HCT116 (cell line): ENCODE measurements at regions not wholly inside any gene's neighbourhood (a gene's known extent, or its start where the extent isn't known, plus 50 kb on each side); places are given as distances from the start of the nearest gene placed in this dataset.

ENCODE experiments used
- ATAC-seq: fragments of 200-7000 bp; cut with Tn5 transposase; 2 replicates; pipeline ENCODE4 v1.9.1; 2020; ENCODE audit warnings: mild to moderate bottlenecking, moderate library complexity
- BruUV-seq: library from RNA; stranded (reverse); fragments of 400-500 nt; replicated peaks from 2 replicates; lab custom pipeline; 2021; lab: Mats Ljungman, UMichigan
- CTCF ChIA-PET: fragments of 300-600 bp; sonication (Branson Sonifier 250); formaldehyde crosslinking; loops from one replicate; lab custom pipeline; 2021; ENCODE audit warnings: antibody characterized with exemption; lab: Charles Lee
- POLR2A ChIA-PET: fragments of 300-600, 350-600 bp; sonication (Branson Sonifier 250); formaldehyde crosslinking; loops from one replicate; lab custom pipeline; 2021; ENCODE audit warnings: antibody characterized with exemption; lab: Charles Lee
- RAD21 ChIA-PET, 2 experiments: fragments of 300-600 bp; sonication (Branson Sonifier 250); formaldehyde crosslinking; loops; one replicate each; lab custom pipeline; 2023; ENCODE audit warnings: low total read pairs in 2 of 2; ENCODE audit not compliant: uncharacterized antibody in 2 of 2, unreplicated experiment in 2 of 2, low non-redundant PET in 1 of 2; lab: Charles Lee
- DNase-seq: peaks from one replicate; pipeline ENCODE4 v3.0.0-alpha.2; 2010; ENCODE audit warnings: low read depth, low spot score
- H2AFZ ChIP-seq: fragments of 200-600 bp; shearing (Covaris generic), sonication (generic); 2 replicates; pipeline ENCODE4 v1.6.1; 2017; ENCODE audit warnings: low read depth, mixed run types, mixed read lengths, antibody characterized with exemption, low read length; ENCODE audit not compliant: poor library complexity, severe bottlenecking
- H3K27ac ChIP-seq: 2 replicates; pipeline ENCODE4 v1.5.1; 2012; ENCODE audit warnings: low read depth, low read length
- H3K27me3 ChIP-seq: fragments of 200-600 bp; sonication (generic); 2 replicates; pipeline ENCODE4 v1.6.1; 2016; ENCODE audit warnings: mixed run types, low read length, mixed read lengths; ENCODE audit not compliant: insufficient read depth
- H3K36me3 ChIP-seq, 2 experiments: fragments of 200-500 bp in 1 of 2; fragments of 200-600 bp in 1 of 2; sonication (Bioruptor generic) in 1 of 2; sonication (generic) in 1 of 2; 2 replicates each; pipeline versions ENCODE4 v1.5.1 to v1.6.1; 2014 to 2016; ENCODE audit warnings: low read length in 2 of 2, inconsistent platforms in 1 of 2, mixed read lengths in 1 of 2, mixed run types in 1 of 2; ENCODE audit not compliant: insufficient read depth in 2 of 2, control insufficient read depth in 1 of 2
- H3K4me1 ChIP-seq, 2 experiments: fragments of 200-600 bp in 1 of 2; sonication (generic) in 1 of 2; 2 replicates each; pipeline versions ENCODE4 v1.5.1 to v1.6.1; 2012 to 2017; ENCODE audit warnings: low read length in 2 of 2, inconsistent platforms in 1 of 2, mild to moderate bottlenecking in 1 of 2, mixed read lengths in 1 of 2, mixed run types in 1 of 2, moderate library complexity in 1 of 2; ENCODE audit not compliant: insufficient read depth in 2 of 2, control insufficient read depth in 1 of 2
- H3K4me2 ChIP-seq: fragments of 200-600 bp; sonication (generic); 2 replicates; pipeline ENCODE4 v1.6.1; 2017; ENCODE audit warnings: mixed run types, low read length, mixed read lengths
- H3K4me3 ChIP-seq, 2 experiments: fragments of 200-600 bp in 1 of 2; sonication (generic) in 1 of 2; replicated peaks in 1 of 2; 2 replicates each; pipeline ENCODE4 v1.5.1; 2011 to 2016; ENCODE audit warnings: low read length in 2 of 2, control low read depth in 1 of 2, low read depth in 1 of 2, mild to moderate bottlenecking in 1 of 2, mixed read lengths in 1 of 2, mixed run types in 1 of 2
- H3K79me2 ChIP-seq: fragments of 200-600 bp; sonication (generic); 2 replicates; pipeline ENCODE4 v1.6.1; 2017; ENCODE audit warnings: mild to moderate bottlenecking, mixed run types, low read length, moderate library complexity, mixed read lengths; ENCODE audit not compliant: insufficient read depth
- H3K9ac ChIP-seq: fragments of 200-600 bp; sonication (generic); 2 replicates; pipeline ENCODE4 v1.6.1; 2016; ENCODE audit warnings: low read length, mixed read lengths
- H3K9me2 ChIP-seq: fragments of 200-600 bp; sonication (generic), shearing (Covaris generic); 2 replicates; pipeline ENCODE4 v1.6.1; 2017; ENCODE audit warnings: mixed run types, mild to moderate bottlenecking, moderate library complexity; ENCODE audit not compliant: insufficient read depth
- H3K9me3 ChIP-seq, 2 experiments: fragments of 200-500 bp in 1 of 2; fragments of 200-600 bp in 1 of 2; sonication (Bioruptor generic) in 1 of 2; sonication (generic) in 1 of 2; 2 replicates each; pipeline ENCODE4 v1.6.1; 2014 to 2017; ENCODE audit warnings: low read length in 2 of 2, mixed read lengths in 2 of 2, inconsistent platforms in 1 of 2, low read depth in 1 of 2, mild to moderate bottlenecking in 1 of 2, mixed run types in 1 of 2, moderate library complexity in 1 of 2; ENCODE audit not compliant: control insufficient read depth in 1 of 2, insufficient read depth in 1 of 2
- H4K20me1 ChIP-seq: fragments of 200-600 bp; sonication (generic), shearing (Covaris generic); 2 replicates; pipeline ENCODE4 v1.6.1; 2017; ENCODE audit warnings: mixed run types, mild to moderate bottlenecking, moderate library complexity; ENCODE audit not compliant: insufficient read depth
- EGR1 ChIP-seq: IDR thresholded peaks from 2 replicates; pipeline ENCODE4 v1.6.1; 2012; ENCODE audit warnings: low read depth
- ELF1 ChIP-seq: IDR thresholded peaks from 2 replicates; pipeline ENCODE4 v1.6.1; 2012; ENCODE audit warnings: low read depth, borderline replicate concordance
- EZH2 ChIP-seq: fragments of 200-600 bp; sonication (generic); IDR thresholded peaks from 2 replicates; pipeline ENCODE4 v1.6.1; 2017; ENCODE audit warnings: antibody characterized with exemption, mixed run types
- EZH2phosphoT487 ChIP-seq: fragments of 200-600 bp; IDR thresholded peaks from 2 replicates; pipeline ENCODE4 v1.6.1; 2018; ENCODE audit warnings: antibody characterized with exemption, borderline replicate concordance
- FOSL1 ChIP-seq: IDR thresholded peaks from 2 replicates; pipeline ENCODE4 v1.6.1; 2012; ENCODE audit warnings: low read depth
- JUND ChIP-seq: IDR thresholded peaks from 2 replicates; pipeline ENCODE4 v1.6.1; 2012
- POLR2A ChIP-seq: IDR thresholded peaks from 2 replicates; pipeline ENCODE4 v1.7.0; 2011; ENCODE audit warnings: borderline replicate concordance; ENCODE audit not compliant: insufficient read depth, insufficient read length; ENCODE audit errors: extremely low read depth
- POLR2AphosphoS5 ChIP-seq: IDR thresholded peaks from 2 replicates; pipeline ENCODE4 v1.6.1; 2011; ENCODE audit warnings: mild to moderate bottlenecking, low read depth, low read length, moderate library complexity
- RAD21 ChIP-seq: IDR thresholded peaks from 2 replicates; pipeline ENCODE4 v1.6.1; 2012; ENCODE audit warnings: low read depth, mild to moderate bottlenecking
- REST ChIP-seq: IDR thresholded peaks from 2 replicates; pipeline ENCODE4 v1.6.1; 2012; ENCODE audit warnings: low read depth
- SIN3A ChIP-seq: IDR thresholded peaks from 2 replicates; pipeline ENCODE4 v1.6.1; 2012; ENCODE audit warnings: low read depth
- SP1 ChIP-seq: IDR thresholded peaks from 2 replicates; pipeline ENCODE4 v1.6.1; 2012; ENCODE audit warnings: low read depth
- SRF ChIP-seq: IDR thresholded peaks from 2 replicates; pipeline ENCODE4 v1.6.1; 2012; ENCODE audit warnings: low read depth
- TCF7L2 ChIP-seq: IDR thresholded peaks from 2 replicates; pipeline ENCODE4 v1.7.0; 2011; ENCODE audit warnings: borderline replicate concordance, inconsistent platforms; ENCODE audit not compliant: insufficient read depth, insufficient read length; ENCODE audit errors: extremely low read depth
- ZBTB33 ChIP-seq: IDR thresholded peaks from 2 replicates; pipeline ENCODE4 v1.6.1; 2011; ENCODE audit warnings: mild to moderate bottlenecking, low read length, moderate library complexity; ENCODE audit not compliant: insufficient replicate concordance; ENCODE audit errors: extremely low read depth
- ZFX ChIP-seq: fragments of 450-650 bp; IDR thresholded peaks from 2 replicates; pipeline ENCODE4 v1.6.1; 2017
- ZNF274 ChIP-seq: fragments of 200-500 bp; sonication (Bioruptor generic); IDR thresholded peaks from 2 replicates; pipeline ENCODE4 v1.6.1; 2014; ENCODE audit warnings: mild to moderate bottlenecking, low read depth, low read length, inconsistent platforms
- intact Hi-C: fragments of 100-400 bp; cut with micrococcal nuclease; formaldehyde crosslinking; loops from 2 replicates; pipeline ENCODE4 v1.10.0; 2022

- Histone ChIP-seq H4K20me1 (no peaks in the 10 kb centered on the region), H3K4me2 (no peak overlapping the region), H3K27ac (no peak overlapping the region), H3K9me3 (no peaks in the 10 kb centered on the region), H3K79me2 (no peaks in the 10 kb centered on the region), H3K4me1 (no peaks in the 10 kb centered on the region), H3K27me3 (peaks cover 11% of the 10 kb centered on the region), H3K4me3 (no peak overlapping the region), H3K9me2 (no peaks in the 10 kb centered on the region), H3K9ac (no peak overlapping the region), H2AFZ (no peak overlapping the region), H3K36me3 (no peaks in the 10 kb centered on the region)
- ATAC-seq = no peak
- DNase-seq = no peak
- CTCF ChIA-PET = no interaction called here
- TF ChIP-seq EZH2phosphoT487 (no peak), ELF1 (no peak)
- POLR2A ChIA-PET = no interaction called here
- BruUV-seq = no TSS peak
- RAD21 ChIA-PET = no interaction called here
- intact Hi-C loops = no loop called here
Observed at GRCh38 chr11:116136987-116137674, 632.9 kb upstream of the CADM1 start.

GRCh38 chr11:116135891-116136290 is 631.7 kb upstream of the CADM1 start:
- ChIA-PET RAD21 (no interaction called here), POLR2A (no interaction called here), CTCF (no interaction called here)
- H3K79me2 ChIP-seq = no peaks in the 10 kb centered on the region
- H3K4me3 ChIP-seq = no peak overlapping the region
- peaks cover 11% of the 10 kb centered on the region for H3K27me3 ChIP-seq
- H3K36me3 ChIP-seq = no peaks in the 10 kb centered on the region
- BruUV-seq = no TSS peak
- no peaks in the 10 kb centered on the region for H3K9me3 ChIP-seq
- no peak for DNase-seq
- no peak overlapping the region for H2AFZ ChIP-seq
- no peak overlapping the region for H3K9ac ChIP-seq
- no peaks in the 10 kb centered on the region for H3K9me2 ChIP-seq
- intact Hi-C loops = no loop called here
- H3K4me2 ChIP-seq = no peak overlapping the region
- H3K4me1 ChIP-seq = no peaks in the 10 kb centered on the region
- no peak for ATAC-seq
- no peaks in the 10 kb centered on the region for H4K20me1 ChIP-seq
- no peak overlapping the region for H3K27ac ChIP-seq
- TF ChIP-seq JUND (no peak), SIN3A (no peak), REST (no peak), ZFX (no peak), TCF7L2 (no peak), RAD21 (no peak), ZNF274 (no peak), SRF (no peak), EGR1 (no peak), ZBTB33 (no peak), EZH2 (no peak), POLR2A (no peak), FOSL1 (no peak), SP1 (no peak), POLR2AphosphoS5 (no peak)
